H9 (cell line): ENCODE measurements at regions not wholly inside any gene's neighbourhood (a gene's known extent, or its start where the extent isn't known, plus 50 kb on each side); places are given as distances from the start of the nearest gene placed in this dataset.

Experiments used
- DNase-seq: peaks from one replicate; pipeline ENCODE4 v3.0.0-alpha.2; 2017
- H2AFZ ChIP-seq: one replicate; pipeline ENCODE4 v1.6.1; 2013; ENCODE audit warnings: mild to moderate bottlenecking, low read length, control low read depth, moderate library complexity
- H2AK5ac ChIP-seq: 2 replicates; pipeline ENCODE4 v1.6.1; 2013; ENCODE audit warnings: low read length, control low read depth, mixed read lengths; ENCODE audit not compliant: insufficient read length
- H2BK120ac ChIP-seq: one replicate; pipeline ENCODE4 v1.6.1; 2013; ENCODE audit warnings: low read depth, mild to moderate bottlenecking, low read length, control low read depth, inconsistent platforms; ENCODE audit not compliant: poor library complexity, severe bottlenecking
- H2BK12ac ChIP-seq: 2 replicates; pipeline ENCODE4 v1.6.1; 2013; ENCODE audit warnings: low read length, control low read depth, mixed read lengths, low read depth; ENCODE audit not compliant: insufficient read length
- H2BK15ac ChIP-seq: 2 replicates; pipeline ENCODE4 v1.6.1; 2013; ENCODE audit warnings: low read depth, low read length, control low read depth
- H2BK20ac ChIP-seq: one replicate; pipeline ENCODE4 v1.6.1; 2013; ENCODE audit warnings: low read depth, mild to moderate bottlenecking, low read length, control low read depth, inconsistent platforms; ENCODE audit not compliant: poor library complexity, severe bottlenecking
- H2BK5ac ChIP-seq: 2 replicates; pipeline ENCODE4 v1.6.1; 2013; ENCODE audit warnings: low read length, control low read depth, mixed read lengths; ENCODE audit not compliant: insufficient read length
- H3K14ac ChIP-seq: 2 replicates; pipeline ENCODE4 v1.6.1; 2013; ENCODE audit warnings: low read length, control low read depth; ENCODE audit not compliant: insufficient read depth
- H3K18ac ChIP-seq: 2 replicates; pipeline ENCODE4 v1.6.1; 2013; ENCODE audit warnings: low read depth, mild to moderate bottlenecking, mixed read lengths, low read length, control low read depth; ENCODE audit not compliant: insufficient read length
- H3K23ac ChIP-seq: 2 replicates; pipeline ENCODE4 v1.6.1; 2013; ENCODE audit warnings: low read length, control low read depth, mixed read lengths, low read depth; ENCODE audit not compliant: insufficient read length
- H3K23me2 ChIP-seq: 2 replicates; pipeline ENCODE4 v1.6.1; 2013; ENCODE audit warnings: low read depth, mild to moderate bottlenecking, mixed read lengths, low read length, control low read depth; ENCODE audit not compliant: insufficient read length, poor library complexity, severe bottlenecking
- H3K27ac ChIP-seq: 2 replicates; pipeline ENCODE4 v1.5.1; 2013; ENCODE audit warnings: low read length, control low read depth, mixed read lengths, low read depth; ENCODE audit not compliant: insufficient read length
- H3K27me3 ChIP-seq: 2 replicates; pipeline ENCODE4 v1.6.1; 2013; ENCODE audit warnings: low read length, control low read depth, inconsistent platforms; ENCODE audit not compliant: insufficient read depth
- H3K4ac ChIP-seq: 2 replicates; pipeline ENCODE4 v1.6.1; 2013; ENCODE audit warnings: low read depth, mild to moderate bottlenecking, control low read depth, inconsistent platforms, low read length, moderate library complexity
- H3K4me1 ChIP-seq: 2 replicates; pipeline ENCODE4 v1.6.1; 2013; ENCODE audit warnings: low read length, control low read depth, inconsistent platforms; ENCODE audit not compliant: insufficient read depth
- H3K4me2 ChIP-seq: 2 replicates; pipeline ENCODE4 v1.6.1; 2013; ENCODE audit warnings: low read length, control low read depth, mixed read lengths; ENCODE audit not compliant: insufficient read length, insufficient read depth
- H3K56ac ChIP-seq: 2 replicates; pipeline ENCODE4 v1.6.1; 2013; ENCODE audit warnings: low read depth, mild to moderate bottlenecking, mixed read lengths, low read length, control low read depth; ENCODE audit not compliant: insufficient read length
- H3K79me1 ChIP-seq: 2 replicates; pipeline ENCODE4 v1.6.1; 2013; ENCODE audit warnings: low read depth, mild to moderate bottlenecking, moderate library complexity, low read length, control low read depth, inconsistent platforms; ENCODE audit not compliant: insufficient read depth, poor library complexity, severe bottlenecking
- H3K79me2 ChIP-seq: 2 replicates; pipeline ENCODE4 v1.6.1; 2013; ENCODE audit warnings: low read length, control low read depth, inconsistent platforms; ENCODE audit not compliant: insufficient read depth
- H3K9ac ChIP-seq: 2 replicates; pipeline ENCODE4 v1.6.1; 2013; ENCODE audit warnings: low read length, control low read depth, mixed read lengths; ENCODE audit not compliant: insufficient read length; ENCODE audit errors: extremely low read depth
- H3K9me3 ChIP-seq: one replicate; pipeline ENCODE4 v1.6.1; 2013; ENCODE audit warnings: low read depth, low read length, inconsistent platforms; ENCODE audit not compliant: control insufficient read depth
- H3T11ph ChIP-seq: one replicate; pipeline ENCODE4 v1.6.1; 2013; ENCODE audit warnings: mild to moderate bottlenecking, low read length, control low read depth, inconsistent platforms
- H4K20me1 ChIP-seq: one replicate; pipeline ENCODE4 v1.6.1; 2013; ENCODE audit not compliant: control insufficient read depth, insufficient read length, insufficient read depth
- H4K5ac ChIP-seq: 2 replicates; pipeline ENCODE4 v1.6.1; 2013; ENCODE audit warnings: low read depth, mild to moderate bottlenecking, mixed read lengths, low read length, control low read depth; ENCODE audit not compliant: insufficient read length
- H4K8ac ChIP-seq: replicated peaks from 2 replicates; pipeline ENCODE4 v1.6.1; 2013; ENCODE audit warnings: low read length, control low read depth, mixed read lengths, low read depth; ENCODE audit not compliant: insufficient read length
- H4K91ac ChIP-seq: 2 replicates; pipeline ENCODE4 v1.6.1; 2013; ENCODE audit warnings: low read depth, mild to moderate bottlenecking, moderate library complexity, mixed read lengths, low read length, control low read depth; ENCODE audit not compliant: insufficient read length
- H3K27ac Mint-ChIP-seq, 3 experiments: 2 replicates in 2 of 3; 3 replicates in 1 of 3; pipeline ENCODE4 v1.8.0; 2020 to 2021; ENCODE audit warnings: mixed read lengths in 3 of 3, mild to moderate bottlenecking in 1 of 3, moderate library complexity in 1 of 3
- H3K27me3 Mint-ChIP-seq: 2 replicates; pipeline ENCODE4 v1.8.0; 2021; ENCODE audit warnings: low read depth, mild to moderate bottlenecking, moderate library complexity, mixed read lengths
- H3K36me3 Mint-ChIP-seq, 3 experiments: 2 replicates in 2 of 3; 3 replicates in 1 of 3; pipeline ENCODE4 v1.8.0; 2020 to 2021; ENCODE audit warnings: low read depth in 3 of 3, mixed read lengths in 3 of 3; ENCODE audit not compliant: insufficient read depth in 1 of 3
- H3K4me1 Mint-ChIP-seq, 2 experiments: 2 replicates each; pipeline ENCODE4 v1.8.0; 2020; ENCODE audit warnings: mixed read lengths in 2 of 2
- H3K4me3 Mint-ChIP-seq, 2 experiments: 2 replicates in 1 of 2; 3 replicates in 1 of 2; pipeline ENCODE4 v1.8.0; 2020 to 2021; ENCODE audit warnings: mild to moderate bottlenecking in 2 of 2, mixed read lengths in 2 of 2, moderate library complexity in 1 of 2
- H3K9me3 Mint-ChIP-seq, 2 experiments: 2 replicates in 1 of 2; 3 replicates in 1 of 2; pipeline ENCODE4 v1.8.0; 2020; ENCODE audit warnings: mild to moderate bottlenecking in 2 of 2, mixed read lengths in 2 of 2, moderate library complexity in 1 of 2
- CTCF ChIP-seq: fragments of 200-600 bp; sonication (generic); conservative IDR thresholded peaks from 3 replicates; pipeline ENCODE4 v1.8.0; 2021; ENCODE audit warnings: antibody characterized with exemption, mild to moderate bottlenecking
- WGBS: extraction: QIAGEN DNeasy Blood & Tissue Kit; methylation state at CpG from one replicate; pipeline ENCODE4 v1.1.7; 2013; ENCODE audit warnings: missing lambda C conversion rate, low lambda C conversion rate, mixed read lengths; ENCODE audit not compliant: insufficient read length; ENCODE audit errors: extremely low coverage; 5-methylcytosine and 5-hydroxymethylcytosine counted together

- H2AK5ac ChIP-seq, result no peak overlapping the region
- no peak overlapping the region for H3K4me2 ChIP-seq
- peaks cover 3 to 13% of the 10 kb centered on the region in 2 experiments; a peak in 2 of 4 replicates for H3K4me1 Mint-ChIP-seq
- no peak overlapping the region for H3K18ac ChIP-seq
- H3K27me3 ChIP-seq, result no peaks in the 10 kb centered on the region; the same call in 1 of the 2 replicates
- peaks cover 0 to 5% (median 2%) of the 10 kb centered on the region in 3 experiments; a peak in 3 of 7 replicates for H3K36me3 Mint-ChIP-seq
- no peak overlapping the region for H4K5ac ChIP-seq
- H3K27ac ChIP-seq, result no peak overlapping the region
- no peak overlapping the region for H2BK15ac ChIP-seq
- DNase-seq, result peak; percentile 45
- no peak overlapping the region for H2BK12ac ChIP-seq
- H3K4ac ChIP-seq, result no peak overlapping the region
- no peaks in the 10 kb centered on the region; the same call in 1 of the 2 replicates for H3K27me3 Mint-ChIP-seq
- peaks cover 3 to 5% of the 10 kb centered on the region in 2 experiments; a peak in 3 of 5 replicates for H3K9me3 Mint-ChIP-seq
- H2BK120ac ChIP-seq, result no peak overlapping the region
- no peak overlapping the region for H3K4me3 Mint-ChIP-seq
- no peaks in the 10 kb centered on the region for H4K20me1 ChIP-seq
- no peak overlapping the region for H3T11ph ChIP-seq
- H3K9me3 ChIP-seq, result no peaks in the 10 kb centered on the region
- H3K4me1 ChIP-seq, result peaks cover 3% of the 10 kb centered on the region; the same call in 1 of the 2 replicates
- H4K8ac ChIP-seq, result no peak overlapping the region
- H3K23ac ChIP-seq, result no peak overlapping the region
- no peak overlapping the region for H2AFZ ChIP-seq
- no peak overlapping the region for H3K14ac ChIP-seq
- peak overlapping the region in 1 of 3 experiments; percentile 52; a peak in 1 of 7 replicates for H3K27ac Mint-ChIP-seq
- H3K79me1 ChIP-seq, result no peaks in the 10 kb centered on the region
- H3K79me2 ChIP-seq, result no peaks in the 10 kb centered on the region
- H2BK5ac ChIP-seq, result no peak overlapping the region
- no peak for TF ChIP-seq CTCF
- no CpG with 5 or more reads among the region's 7 CpGs for WGBS
- H2BK20ac ChIP-seq, result no peak overlapping the region
- H3K23me2 ChIP-seq, result no peaks in the 10 kb centered on the region
- H3K56ac ChIP-seq, result no peak overlapping the region
- H4K91ac ChIP-seq, result no peak overlapping the region
- H3K9ac ChIP-seq, result no peak overlapping the region
Measured at GRCh38 chr12:81811061-81811777, 52.1 kb upstream of the PPFIA2 start.
